Endothelial cell (in vitro differentiated cells): ENCODE measurements at regions not wholly inside any gene's neighbourhood (a gene's known extent, or its start where the extent isn't known, plus 50 kb on each side); places are given as distances from the start of the nearest gene placed in this dataset.
"Not testable (repeated sequence)": the region's sequence is repeated elsewhere in the genome, so short reads cannot be mapped to it uniquely, and the experiment has no call there.

Experiments
- DNase-seq: peaks from one replicate; pipeline ENCODE4 v3.0.0; 2021; ENCODE audit warnings: low spot score
- H3K27ac Mint-ChIP-seq: one replicate; pipeline ENCODE4 v1.8.0; 2021; ENCODE audit warnings: mixed read lengths, inconsistent platforms; ENCODE audit not compliant: unreplicated experiment
- H3K27me3 Mint-ChIP-seq: one replicate; pipeline ENCODE4 v1.8.0; 2021; ENCODE audit warnings: mild to moderate bottlenecking, moderate library complexity, mixed read lengths, inconsistent platforms; ENCODE audit not compliant: unreplicated experiment
- H3K36me3 Mint-ChIP-seq: one replicate; pipeline ENCODE4 v1.8.0; 2021; ENCODE audit warnings: mild to moderate bottlenecking, low read depth, mixed read lengths, inconsistent platforms; ENCODE audit not compliant: unreplicated experiment
- H3K4me1 Mint-ChIP-seq: one replicate; pipeline ENCODE4 v1.8.0; 2021; ENCODE audit warnings: mild to moderate bottlenecking, mixed read lengths, inconsistent platforms; ENCODE audit not compliant: unreplicated experiment
- H3K4me3 Mint-ChIP-seq: one replicate; pipeline ENCODE4 v1.8.0; 2021; ENCODE audit warnings: mild to moderate bottlenecking, mixed read lengths, inconsistent platforms; ENCODE audit not compliant: unreplicated experiment
- H3K9me3 Mint-ChIP-seq: one replicate; pipeline ENCODE4 v1.8.0; 2021; ENCODE audit warnings: mixed read lengths, inconsistent platforms; ENCODE audit not compliant: unreplicated experiment
- CTCF ChIP-seq: fragments of 200-600 bp; sonication (generic); IDR thresholded peaks from one replicate; pipeline ENCODE4 v1.5.0; 2021; ENCODE audit warnings: antibody characterized with exemption; ENCODE audit not compliant: unreplicated experiment

- peaks cover 36% of the 10 kb centered on the region for H3K4me1 Mint-ChIP-seq
- H3K9me3 Mint-ChIP-seq: no peaks in the 10 kb centered on the region
- peak overlapping the region; percentile 91 for H3K27ac Mint-ChIP-seq
- TF ChIP-seq CTCF: no peak
- peak; percentile 23 for DNase-seq
- no peak overlapping the region for H3K4me3 Mint-ChIP-seq
- H3K27me3 Mint-ChIP-seq: peaks cover 2% of the 10 kb centered on the region
- H3K36me3 Mint-ChIP-seq: no peaks in the 10 kb centered on the region
Measured at GRCh38 chr1:203995228-203995627, 77.7 kb upstream of the SOX13 start.

- Mint-ChIP-seq H3K4me1 (peaks cover 36% of the 10 kb centered on the region), H3K4me3 (no peak overlapping the region)
- TF ChIP-seq CTCF: no peak
Measured at GRCh38 chr1:203996126-203996525, 76.8 kb upstream of the SOX13 start.

GRCh38 chr1:203998571-203998970 lies 74.3 kb upstream of the SOX13 start:
- not testable (repeated sequence) for H3K27me3 Mint-ChIP-seq, H3K9me3 Mint-ChIP-seq, H3K36me3 Mint-ChIP-seq

More at GRCh38 chr1:203996126-203996525, 76.8 kb upstream of the SOX13 start:
- H3K27me3 Mint-ChIP-seq: peaks cover 2% of the 10 kb centered on the region
- H3K9me3 Mint-ChIP-seq: no peaks in the 10 kb centered on the region
- H3K36me3 Mint-ChIP-seq: no peaks in the 10 kb centered on the region
- no peak for DNase-seq
- H3K27ac Mint-ChIP-seq: peak overlapping the region; percentile 70

GRCh38 chr1:203999618-204000017 lies 73.3 kb upstream of the SOX13 start:
- H3K27ac Mint-ChIP-seq: no peak overlapping the region
- peaks cover 1% of the 10 kb centered on the region for H3K27me3 Mint-ChIP-seq
- DNase-seq: no peak
- no peak for TF ChIP-seq CTCF
- H3K4me1 Mint-ChIP-seq: peaks cover 29% of the 10 kb centered on the region
- H3K9me3 Mint-ChIP-seq: no peaks in the 10 kb centered on the region
- no peak overlapping the region for H3K4me3 Mint-ChIP-seq
- no peaks in the 10 kb centered on the region for H3K36me3 Mint-ChIP-seq

More at GRCh38 chr1:203998571-203998970, 74.3 kb upstream of the SOX13 start:
- peaks cover 35% of the 10 kb centered on the region for H3K4me1 Mint-ChIP-seq
- not testable (repeated sequence) for DNase-seq, H3K4me3 Mint-ChIP-seq, H3K27ac Mint-ChIP-seq

GRCh38 chr1:204001166-204001901 lies 71.6 kb upstream of the SOX13 start:
- no peaks in the 10 kb centered on the region for H3K27me3 Mint-ChIP-seq
- H3K36me3 Mint-ChIP-seq: no peaks in the 10 kb centered on the region
- H3K27ac Mint-ChIP-seq: no peak overlapping the region
- no peaks in the 10 kb centered on the region for H3K9me3 Mint-ChIP-seq
- no peak overlapping the region for H3K4me3 Mint-ChIP-seq
- DNase-seq: no peak
- H3K4me1 Mint-ChIP-seq: peaks cover 16% of the 10 kb centered on the region
- TF ChIP-seq CTCF: no peak
